NCI-H128 (cell line): ENCODE measurements at regions not wholly inside any gene's neighbourhood (a gene's known extent, or its start where the extent isn't known, plus 50 kb on each side); places are given as distances from the start of the nearest gene placed in this dataset.

Experiments used
- DNase-seq: peaks from one replicate; lab custom pipeline; 2025; ENCODE audit not compliant: unreplicated experiment; lab: John Stamatoyannopoulos, UW

DNA sequence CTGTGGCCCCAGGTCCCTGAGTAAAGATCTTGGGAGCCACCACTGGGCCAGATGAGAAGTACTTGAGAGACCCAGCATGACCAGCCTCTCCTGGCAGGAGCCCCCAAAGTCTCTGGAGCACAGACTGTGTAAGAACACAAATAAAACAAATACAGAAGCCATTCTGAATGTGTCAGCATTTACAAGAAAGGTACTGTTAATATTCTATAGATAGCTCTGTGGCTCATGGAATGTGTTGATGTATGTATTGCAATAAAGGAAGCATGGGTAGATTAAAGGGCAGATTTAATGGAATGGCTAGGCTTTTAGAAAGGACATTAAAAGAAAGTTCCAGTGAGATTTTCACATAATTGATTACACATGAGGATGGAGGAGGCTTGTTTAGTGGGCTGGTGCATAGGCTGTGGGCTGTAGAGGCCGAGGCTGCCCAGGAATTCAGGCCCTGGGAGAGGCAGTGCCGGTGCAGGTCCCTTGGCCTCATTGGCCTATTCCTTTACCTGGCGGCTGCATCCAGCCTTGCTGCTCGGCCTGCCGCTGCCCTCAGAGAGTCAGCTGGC is 127.7 kb upstream of the DLX2 start:
- DNase-seq: no peak

DNA sequence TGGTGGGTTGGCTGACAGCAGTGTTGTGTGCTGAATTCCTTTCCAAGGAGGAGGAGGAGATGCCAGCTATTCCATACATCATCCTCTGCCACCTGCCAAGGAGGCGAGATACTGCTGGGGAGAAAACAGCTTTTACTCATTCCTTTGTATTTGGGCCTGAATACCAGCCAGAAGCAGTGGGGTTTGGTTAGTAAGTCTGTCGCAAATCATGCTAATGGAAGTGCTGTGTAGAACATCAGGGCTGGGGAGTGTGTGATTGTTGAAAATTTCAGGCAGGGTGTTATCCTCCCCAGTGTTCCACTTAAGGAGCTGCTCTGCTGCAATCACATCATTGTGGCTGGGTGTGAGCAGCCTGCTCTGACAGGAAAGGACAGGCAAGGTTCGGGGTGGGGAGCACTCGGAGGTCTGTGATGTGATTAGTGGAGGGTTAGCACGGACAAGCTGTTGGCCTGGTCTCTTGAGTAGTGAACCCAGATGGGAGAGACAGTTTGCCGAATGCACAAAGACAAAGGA is 128.2 kb upstream of the DLX2 start:
- no peak for DNase-seq

GRCh38 chr2:172231508-172231907 is 128.8 kb upstream of the DLX2 start:
- no peak for DNase-seq

- DNase-seq: no peak
These were observed 130.2 kb upstream of the DLX2 start for GRCh38 chr2:172232708-172233396.

DNA sequence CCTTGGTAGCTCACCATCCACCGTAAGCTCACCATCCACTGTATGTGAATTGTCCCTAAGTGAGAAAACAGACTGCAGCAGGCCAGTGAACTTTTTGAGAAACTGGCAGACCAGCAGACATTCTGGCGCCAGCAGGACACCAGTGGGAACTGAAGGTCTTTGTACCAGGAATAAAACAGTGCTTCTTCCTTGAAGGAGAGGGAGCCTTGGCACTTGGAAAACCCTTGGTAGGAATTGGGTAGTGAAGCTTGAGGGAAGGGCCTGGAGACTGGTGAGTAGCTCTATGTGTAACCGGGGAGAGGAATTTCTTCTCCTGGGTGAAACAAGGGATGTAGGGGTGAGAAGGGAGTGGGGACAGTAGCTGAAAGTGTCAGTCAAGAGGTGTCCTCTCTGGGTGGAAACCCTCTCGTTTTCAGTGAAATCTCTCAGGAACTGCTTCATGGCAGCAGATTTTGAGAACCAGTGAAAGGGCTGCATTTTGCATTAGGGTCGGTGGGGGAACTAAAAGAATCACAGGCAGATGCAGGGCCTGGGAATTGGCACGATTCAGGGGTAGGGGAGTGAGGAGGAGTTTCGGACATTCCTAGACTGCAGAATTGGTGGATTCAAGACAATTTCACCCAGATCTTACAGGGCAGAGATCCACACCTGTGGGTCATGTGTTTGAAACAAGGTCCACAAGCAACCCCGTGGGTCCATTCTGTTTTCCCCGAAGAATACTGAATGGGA is 131.5 kb upstream of the DLX2 start:
- DNase-seq: no peak

DNA sequence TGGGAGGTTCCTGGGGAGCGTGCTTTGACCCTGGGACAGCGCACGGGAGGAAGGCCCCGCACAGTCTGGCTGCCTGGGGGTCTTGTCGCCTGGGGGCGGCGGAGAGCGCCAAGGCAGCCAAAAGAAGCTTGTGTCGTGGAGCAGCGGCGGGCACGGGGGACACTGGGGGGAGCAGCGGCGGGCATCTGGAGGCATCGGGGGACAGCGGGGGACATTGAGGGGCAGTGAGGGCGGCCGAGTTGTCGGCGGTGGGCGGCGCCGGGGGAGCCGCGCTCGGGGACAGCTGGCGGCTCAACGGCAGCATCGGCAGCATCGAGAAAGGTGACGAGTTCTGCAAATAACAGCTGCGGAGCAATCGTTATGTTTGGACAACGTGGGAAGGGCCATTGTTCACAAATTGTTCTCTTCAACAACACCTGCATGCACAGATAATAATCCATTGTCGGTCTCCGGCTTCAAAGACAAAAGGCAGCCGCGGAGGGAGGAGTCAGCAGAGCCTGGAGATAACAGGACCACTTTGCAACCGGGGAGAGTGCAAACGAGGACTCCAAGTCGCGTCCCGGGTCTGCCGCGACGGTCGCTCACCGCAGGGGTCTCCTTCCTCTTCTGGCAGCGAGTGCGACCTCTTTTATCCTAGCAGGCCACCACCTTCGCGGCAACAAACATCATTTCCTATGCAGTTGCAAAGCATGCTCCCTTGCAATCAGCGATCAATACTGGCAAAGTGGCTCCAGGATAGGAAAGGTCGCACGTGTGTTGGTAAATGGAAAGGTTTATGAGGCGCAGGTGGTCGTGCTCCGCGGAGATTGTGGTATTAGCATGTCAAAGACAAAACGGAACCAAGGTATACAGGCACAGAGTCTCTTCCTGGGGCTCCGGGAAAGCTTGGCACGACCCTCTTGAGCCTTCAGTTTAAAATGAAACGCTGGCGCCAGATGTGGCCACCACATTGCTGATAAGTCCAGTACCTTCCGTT is 132.3 kb upstream of the DLX2 start:
- DNase-seq: peak; percentile 33

DNA sequence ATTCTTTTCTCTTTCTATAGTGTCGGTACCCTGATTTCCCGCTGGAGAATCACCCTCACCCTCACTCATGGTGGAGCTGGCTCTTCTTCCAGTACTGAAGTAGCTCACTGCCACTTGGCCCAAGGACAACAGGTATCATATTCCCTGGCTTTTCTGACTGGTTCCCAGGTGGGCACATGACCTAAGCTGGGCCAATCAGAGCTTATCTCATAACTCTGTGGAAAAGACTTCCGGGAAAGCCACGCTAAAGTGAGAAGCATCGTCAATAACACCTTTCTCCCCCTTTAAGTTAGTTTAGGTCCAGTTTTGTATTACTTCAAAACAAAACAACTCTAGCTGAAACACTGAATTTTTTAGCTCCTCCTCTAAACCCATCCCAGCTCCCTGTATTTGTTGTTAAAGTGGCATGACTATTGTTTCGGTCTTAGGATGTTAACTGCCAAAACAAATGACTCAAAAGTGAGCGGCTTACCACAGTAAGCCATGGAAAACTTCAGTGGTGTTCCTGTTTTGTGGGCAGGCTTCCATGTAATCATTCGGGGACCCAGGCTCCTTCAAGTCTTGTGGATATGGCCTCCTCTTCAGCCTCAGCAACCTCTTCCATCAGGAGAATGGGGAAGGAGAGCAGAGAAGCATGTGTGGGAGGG is 137.4 kb upstream of the DLX2 start:
- DNase-seq: no peak

DNA sequence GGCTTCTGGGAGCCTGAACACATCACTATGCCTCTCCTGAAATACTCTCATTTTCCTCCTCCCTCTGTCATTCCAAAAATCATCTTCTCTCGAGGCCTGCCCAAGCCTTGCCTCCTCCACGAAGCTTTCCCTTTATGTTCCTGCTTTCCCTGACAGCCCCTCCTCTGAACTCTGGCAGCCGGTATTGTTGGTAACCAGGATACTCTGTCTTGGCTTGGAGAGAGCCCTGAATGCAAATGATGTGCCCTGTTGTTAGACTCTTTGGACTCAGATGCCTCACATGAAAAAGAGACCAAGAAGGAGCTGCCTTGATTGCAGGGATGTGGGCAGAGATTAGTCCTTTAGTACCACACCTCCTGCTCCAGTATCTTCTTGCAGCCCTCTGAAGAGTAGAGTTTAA is 138.5 kb upstream of the DLX2 start:
- no peak for DNase-seq

DNA sequence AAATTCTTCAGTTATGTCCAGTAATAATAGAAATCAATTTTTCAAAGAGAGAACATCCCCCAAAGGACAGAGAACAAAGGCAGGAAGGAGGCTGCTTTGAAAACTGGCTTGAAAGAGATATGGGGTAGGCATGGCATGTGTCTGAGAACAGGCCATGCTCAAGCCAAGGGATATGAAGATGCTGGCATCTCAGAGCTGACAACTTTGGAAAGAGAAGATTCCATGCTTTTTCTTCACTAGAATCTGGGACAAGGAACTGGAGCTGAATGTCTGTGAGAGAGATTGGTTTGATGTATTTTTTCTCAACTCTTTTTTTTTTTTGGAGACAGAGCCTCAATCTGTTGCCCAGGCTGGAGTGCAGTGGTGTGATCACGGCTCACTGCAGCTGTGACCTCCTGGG is 139.8 kb upstream of the DLX2 start:
- DNase-seq: no peak

GRCh38 chr2:172242961-172243360 is 140.3 kb upstream of the DLX2 start:
- DNase-seq: no peak

GRCh38 chr2:172244419-172245130 is 141.9 kb upstream of the DLX2 start:
- DNase-seq: no peak

- DNase-seq: no peak
These were observed 143.9 kb upstream of the DLX2 start for GRCh38 chr2:172246649-172247048.

DNA sequence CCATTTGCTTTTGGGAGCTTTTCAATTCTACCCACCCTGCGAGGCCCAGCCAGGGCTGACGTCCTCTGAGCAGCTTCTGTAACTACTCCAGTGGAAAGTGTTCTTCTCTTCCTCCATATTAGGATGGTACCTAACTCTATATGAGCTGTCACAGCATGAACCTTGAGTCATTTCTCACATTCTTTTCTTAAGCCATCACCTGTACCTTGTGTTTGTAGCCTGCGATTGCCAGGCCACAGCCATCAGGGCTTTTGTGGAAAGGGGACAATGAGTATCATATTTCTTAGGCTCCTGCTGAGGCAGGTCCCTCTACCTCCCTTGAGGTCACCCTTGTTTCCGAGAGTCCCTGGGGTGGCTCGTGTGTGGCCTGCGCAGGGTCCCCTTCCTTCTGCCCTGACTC is 144.5 kb upstream of the DLX2 start:
- no peak for DNase-seq

- no peak for DNase-seq
These were observed 145.7 kb upstream of the DLX2 start for GRCh38 chr2:172248381-172248780.

- DNase-seq: no peak
These were observed 146.1 kb upstream of the DLX2 start for GRCh38 chr2:172248785-172249187.

DNA sequence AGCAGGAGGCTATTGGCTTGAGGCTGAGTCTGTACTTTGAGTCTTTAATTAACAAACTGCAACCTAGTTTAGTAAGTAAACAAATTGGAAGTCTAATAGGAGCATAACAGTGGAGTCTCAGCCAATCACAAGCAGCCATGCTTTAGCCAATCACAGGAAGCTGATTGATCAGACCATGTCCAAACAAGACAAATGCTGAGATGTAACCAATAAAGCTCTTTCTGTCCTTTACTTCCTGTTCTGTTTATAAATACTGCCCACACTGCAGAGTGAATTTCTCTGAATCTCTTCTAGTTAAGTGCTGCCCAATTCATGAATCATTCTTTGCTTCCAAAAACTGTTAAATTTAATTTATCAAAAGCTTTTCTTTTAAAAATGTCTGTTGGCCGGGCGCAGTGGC is 146.6 kb upstream of the DLX2 start:
- DNase-seq: no peak

GRCh38 chr2:172249986-172250385 is 147.3 kb upstream of the DLX2 start:
- no peak for DNase-seq

DNA sequence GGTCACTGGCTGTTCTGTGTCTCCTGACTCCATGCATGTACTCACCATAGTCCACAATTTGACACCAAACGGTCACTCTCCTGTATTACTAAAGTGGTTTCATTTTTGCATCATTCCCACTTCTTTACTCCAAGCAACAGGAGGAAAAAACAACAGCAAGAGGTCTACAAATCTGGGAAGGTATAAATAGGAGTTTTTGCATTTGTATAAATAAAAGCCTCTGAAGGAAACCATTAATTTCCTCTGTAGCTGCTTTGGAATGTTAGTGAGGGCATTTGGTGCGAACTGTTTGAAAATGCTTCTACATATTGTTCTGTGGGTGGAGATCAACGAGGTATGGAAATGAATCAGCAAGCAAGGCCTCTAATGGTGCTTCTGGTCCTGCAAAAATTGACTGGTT is 148.5 kb upstream of the DLX2 start:
- no peak for DNase-seq

GRCh38 chr2:172252154-172252553 is 149.5 kb upstream of the DLX2 start:
- DNase-seq: no peak
